H9 (cell line): ENCODE measurements at regions not wholly inside any gene's neighbourhood (a gene's known extent, or its start where the extent isn't known, plus 50 kb on each side); places are given as distances from the start of the nearest gene placed in this dataset.

Source experiments
- DNase-seq: peaks from one replicate; pipeline ENCODE4 v3.0.0-alpha.2; 2017
- H2AFZ ChIP-seq: one replicate; pipeline ENCODE4 v1.6.1; 2013; ENCODE audit warnings: mild to moderate bottlenecking, low read length, control low read depth, moderate library complexity
- H2AK5ac ChIP-seq: 2 replicates; pipeline ENCODE4 v1.6.1; 2013; ENCODE audit warnings: low read length, control low read depth, mixed read lengths; ENCODE audit not compliant: insufficient read length
- H2BK120ac ChIP-seq: one replicate; pipeline ENCODE4 v1.6.1; 2013; ENCODE audit warnings: low read depth, mild to moderate bottlenecking, low read length, control low read depth, inconsistent platforms; ENCODE audit not compliant: poor library complexity, severe bottlenecking
- H2BK12ac ChIP-seq: 2 replicates; pipeline ENCODE4 v1.6.1; 2013; ENCODE audit warnings: low read length, control low read depth, mixed read lengths, low read depth; ENCODE audit not compliant: insufficient read length
- H2BK15ac ChIP-seq: 2 replicates; pipeline ENCODE4 v1.6.1; 2013; ENCODE audit warnings: low read depth, low read length, control low read depth
- H2BK20ac ChIP-seq: one replicate; pipeline ENCODE4 v1.6.1; 2013; ENCODE audit warnings: low read depth, mild to moderate bottlenecking, low read length, control low read depth, inconsistent platforms; ENCODE audit not compliant: poor library complexity, severe bottlenecking
- H2BK5ac ChIP-seq: 2 replicates; pipeline ENCODE4 v1.6.1; 2013; ENCODE audit warnings: low read length, control low read depth, mixed read lengths; ENCODE audit not compliant: insufficient read length
- H3K14ac ChIP-seq: 2 replicates; pipeline ENCODE4 v1.6.1; 2013; ENCODE audit warnings: low read length, control low read depth; ENCODE audit not compliant: insufficient read depth
- H3K18ac ChIP-seq: 2 replicates; pipeline ENCODE4 v1.6.1; 2013; ENCODE audit warnings: low read depth, mild to moderate bottlenecking, mixed read lengths, low read length, control low read depth; ENCODE audit not compliant: insufficient read length
- H3K23ac ChIP-seq: 2 replicates; pipeline ENCODE4 v1.6.1; 2013; ENCODE audit warnings: low read length, control low read depth, mixed read lengths, low read depth; ENCODE audit not compliant: insufficient read length
- H3K23me2 ChIP-seq: 2 replicates; pipeline ENCODE4 v1.6.1; 2013; ENCODE audit warnings: low read depth, mild to moderate bottlenecking, mixed read lengths, low read length, control low read depth; ENCODE audit not compliant: insufficient read length, poor library complexity, severe bottlenecking
- H3K27ac ChIP-seq: 2 replicates; pipeline ENCODE4 v1.5.1; 2013; ENCODE audit warnings: low read length, control low read depth, mixed read lengths, low read depth; ENCODE audit not compliant: insufficient read length
- H3K27me3 ChIP-seq: 2 replicates; pipeline ENCODE4 v1.6.1; 2013; ENCODE audit warnings: low read length, control low read depth, inconsistent platforms; ENCODE audit not compliant: insufficient read depth
- H3K4ac ChIP-seq: 2 replicates; pipeline ENCODE4 v1.6.1; 2013; ENCODE audit warnings: low read depth, mild to moderate bottlenecking, control low read depth, inconsistent platforms, low read length, moderate library complexity
- H3K4me1 ChIP-seq: 2 replicates; pipeline ENCODE4 v1.6.1; 2013; ENCODE audit warnings: low read length, control low read depth, inconsistent platforms; ENCODE audit not compliant: insufficient read depth
- H3K4me2 ChIP-seq: 2 replicates; pipeline ENCODE4 v1.6.1; 2013; ENCODE audit warnings: low read length, control low read depth, mixed read lengths; ENCODE audit not compliant: insufficient read length, insufficient read depth
- H3K56ac ChIP-seq: 2 replicates; pipeline ENCODE4 v1.6.1; 2013; ENCODE audit warnings: low read depth, mild to moderate bottlenecking, mixed read lengths, low read length, control low read depth; ENCODE audit not compliant: insufficient read length
- H3K79me1 ChIP-seq: 2 replicates; pipeline ENCODE4 v1.6.1; 2013; ENCODE audit warnings: low read depth, mild to moderate bottlenecking, moderate library complexity, low read length, control low read depth, inconsistent platforms; ENCODE audit not compliant: insufficient read depth, poor library complexity, severe bottlenecking
- H3K79me2 ChIP-seq: 2 replicates; pipeline ENCODE4 v1.6.1; 2013; ENCODE audit warnings: low read length, control low read depth, inconsistent platforms; ENCODE audit not compliant: insufficient read depth
- H3K9ac ChIP-seq: 2 replicates; pipeline ENCODE4 v1.6.1; 2013; ENCODE audit warnings: low read length, control low read depth, mixed read lengths; ENCODE audit not compliant: insufficient read length; ENCODE audit errors: extremely low read depth
- H3K9me3 ChIP-seq: one replicate; pipeline ENCODE4 v1.6.1; 2013; ENCODE audit warnings: low read depth, low read length, inconsistent platforms; ENCODE audit not compliant: control insufficient read depth
- H3T11ph ChIP-seq: one replicate; pipeline ENCODE4 v1.6.1; 2013; ENCODE audit warnings: mild to moderate bottlenecking, low read length, control low read depth, inconsistent platforms
- H4K20me1 ChIP-seq: one replicate; pipeline ENCODE4 v1.6.1; 2013; ENCODE audit not compliant: control insufficient read depth, insufficient read length, insufficient read depth
- H4K5ac ChIP-seq: 2 replicates; pipeline ENCODE4 v1.6.1; 2013; ENCODE audit warnings: low read depth, mild to moderate bottlenecking, mixed read lengths, low read length, control low read depth; ENCODE audit not compliant: insufficient read length
- H4K8ac ChIP-seq: replicated peaks from 2 replicates; pipeline ENCODE4 v1.6.1; 2013; ENCODE audit warnings: low read length, control low read depth, mixed read lengths, low read depth; ENCODE audit not compliant: insufficient read length
- H4K91ac ChIP-seq: 2 replicates; pipeline ENCODE4 v1.6.1; 2013; ENCODE audit warnings: low read depth, mild to moderate bottlenecking, moderate library complexity, mixed read lengths, low read length, control low read depth; ENCODE audit not compliant: insufficient read length
- H3K27ac Mint-ChIP-seq, 3 experiments: 2 replicates in 2 of 3; 3 replicates in 1 of 3; pipeline ENCODE4 v1.8.0; 2020 to 2021; ENCODE audit warnings: mixed read lengths in 3 of 3, mild to moderate bottlenecking in 1 of 3, moderate library complexity in 1 of 3
- H3K27me3 Mint-ChIP-seq: 2 replicates; pipeline ENCODE4 v1.8.0; 2021; ENCODE audit warnings: low read depth, mild to moderate bottlenecking, moderate library complexity, mixed read lengths
- H3K36me3 Mint-ChIP-seq, 3 experiments: 2 replicates in 2 of 3; 3 replicates in 1 of 3; pipeline ENCODE4 v1.8.0; 2020 to 2021; ENCODE audit warnings: low read depth in 3 of 3, mixed read lengths in 3 of 3; ENCODE audit not compliant: insufficient read depth in 1 of 3
- H3K4me1 Mint-ChIP-seq, 2 experiments: 2 replicates each; pipeline ENCODE4 v1.8.0; 2020; ENCODE audit warnings: mixed read lengths in 2 of 2
- H3K4me3 Mint-ChIP-seq, 2 experiments: 2 replicates in 1 of 2; 3 replicates in 1 of 2; pipeline ENCODE4 v1.8.0; 2020 to 2021; ENCODE audit warnings: mild to moderate bottlenecking in 2 of 2, mixed read lengths in 2 of 2, moderate library complexity in 1 of 2
- H3K9me3 Mint-ChIP-seq, 2 experiments: 2 replicates in 1 of 2; 3 replicates in 1 of 2; pipeline ENCODE4 v1.8.0; 2020; ENCODE audit warnings: mild to moderate bottlenecking in 2 of 2, mixed read lengths in 2 of 2, moderate library complexity in 1 of 2
- CTCF ChIP-seq: fragments of 200-600 bp; sonication (generic); conservative IDR thresholded peaks from 3 replicates; pipeline ENCODE4 v1.8.0; 2021; ENCODE audit warnings: antibody characterized with exemption, mild to moderate bottlenecking
- WGBS: extraction: QIAGEN DNeasy Blood & Tissue Kit; methylation state at CpG from one replicate; pipeline ENCODE4 v1.1.7; 2013; ENCODE audit warnings: missing lambda C conversion rate, low lambda C conversion rate, mixed read lengths; ENCODE audit not compliant: insufficient read length; ENCODE audit errors: extremely low coverage; 5-methylcytosine and 5-hydroxymethylcytosine counted together

GRCh38 chr7:115868369-115868768, 162.2 kb downstream of the TFEC start:
- Histone ChIP-seq H3K79me1 (no peaks in the 10 kb centered on the region), H3K27me3 (no peaks in the 10 kb centered on the region), H3K56ac (no peak overlapping the region), H2AFZ (no peak overlapping the region), H2BK12ac (no peak overlapping the region), H3K9me3 (no peaks in the 10 kb centered on the region), H4K20me1 (no peaks in the 10 kb centered on the region), H4K5ac (no peak overlapping the region), H3K79me2 (no peaks in the 10 kb centered on the region), H2BK5ac (no peak overlapping the region), H3K9ac (no peak overlapping the region), H2BK20ac (no peak overlapping the region), H2BK120ac (no peak overlapping the region), H2BK15ac (no peak overlapping the region), H3K4me2 (no peak overlapping the region), H3T11ph (no peak overlapping the region), H4K91ac (no peak overlapping the region), H3K4me1 (no peaks in the 10 kb centered on the region), H3K14ac (no peak overlapping the region), H3K23me2 (no peaks in the 10 kb centered on the region), H3K23ac (no peak overlapping the region), H3K18ac (no peak overlapping the region), H3K4ac (no peak overlapping the region), H2AK5ac (no peak overlapping the region), H3K27ac (no peak overlapping the region), H4K8ac (no peak overlapping the region)
- no peaks in the 10 kb centered on the region for H3K36me3 Mint-ChIP-seq
- no peaks in the 10 kb centered on the region for H3K4me1 Mint-ChIP-seq
- H3K27me3 Mint-ChIP-seq: no peaks in the 10 kb centered on the region
- H3K9me3 Mint-ChIP-seq: no peaks in the 10 kb centered on the region
- no CpG with 5 or more reads among the region's 4 CpGs for WGBS
- no peak overlapping the region for H3K27ac Mint-ChIP-seq
- no peak overlapping the region for H3K4me3 Mint-ChIP-seq
- no peak; the same call in 2 of the 3 replicates for TF ChIP-seq CTCF
- no peak for DNase-seq
